ENCODE measurements at regions not wholly inside any gene's neighbourhood (a gene's known extent, or its start where the extent isn't known, plus 50 kb on each side); places are given as distances from the start of the nearest gene placed in this dataset.

DNA sequence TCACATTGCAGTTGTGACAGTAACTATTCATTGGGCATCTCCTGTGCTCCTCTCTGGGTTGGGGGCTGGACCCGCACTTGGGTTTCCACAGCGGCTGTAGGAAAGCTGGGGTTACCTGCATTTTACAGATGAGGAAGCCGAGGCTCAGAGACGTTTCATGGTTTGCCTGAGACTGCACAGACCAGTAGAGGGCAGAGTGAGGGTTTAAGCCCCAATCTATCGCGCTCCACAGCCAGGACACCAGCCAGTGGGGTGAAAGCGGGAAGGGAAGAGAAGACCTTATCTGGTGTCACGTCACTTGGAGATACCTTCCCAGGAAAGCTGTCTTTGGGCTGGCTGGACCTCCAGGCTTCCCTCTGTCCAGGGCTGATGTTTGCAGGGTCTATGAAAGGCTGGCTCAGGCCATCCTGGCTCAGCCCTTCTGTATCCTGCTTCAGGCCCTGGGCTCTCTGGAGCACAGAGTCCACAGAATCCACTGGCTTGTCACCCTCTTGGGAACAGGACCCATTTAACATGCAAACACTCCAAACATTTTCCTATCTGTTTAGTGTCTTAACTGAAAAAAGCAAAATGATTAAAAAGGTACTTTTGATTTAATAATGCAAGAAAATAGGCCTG lies 167.7 kb downstream of the EMX2 start:
- TF ChIP-seq POLR2A (IDR thresholded peaks at IDR 0.05): no peak
- TF ChIP-seq, protein P1, sequence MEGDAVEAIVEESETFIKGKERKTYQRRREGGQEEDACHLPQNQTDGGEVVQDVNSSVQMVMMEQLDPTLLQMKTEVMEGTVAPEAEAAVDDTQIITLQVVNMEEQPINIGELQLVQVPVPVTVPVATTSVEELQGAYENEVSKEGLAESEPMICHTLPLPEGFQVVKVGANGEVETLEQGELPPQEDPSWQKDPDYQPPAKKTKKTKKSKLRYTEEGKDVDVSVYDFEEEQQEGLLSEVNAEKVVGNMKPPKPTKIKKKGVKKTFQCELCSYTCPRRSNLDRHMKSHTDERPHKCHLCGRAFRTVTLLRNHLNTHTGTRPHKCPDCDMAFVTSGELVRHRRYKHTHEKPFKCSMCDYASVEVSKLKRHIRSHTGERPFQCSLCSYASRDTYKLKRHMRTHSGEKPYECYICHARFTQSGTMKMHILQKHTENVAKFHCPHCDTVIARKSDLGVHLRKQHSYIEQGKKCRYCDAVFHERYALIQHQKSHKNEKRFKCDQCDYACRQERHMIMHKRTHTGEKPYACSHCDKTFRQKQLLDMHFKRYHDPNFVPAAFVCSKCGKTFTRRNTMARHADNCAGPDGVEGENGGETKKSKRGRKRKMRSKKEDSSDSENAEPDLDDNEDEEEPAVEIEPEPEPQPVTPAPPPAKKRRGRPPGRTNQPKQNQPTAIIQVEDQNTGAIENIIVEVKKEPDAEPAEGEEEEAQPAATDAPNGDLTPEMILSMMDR (IDR thresholded peaks at IDR 0.05): peak in 1 of 6 experiments; percentile 8

Data from esophagus squamous epithelium (tissue), 4 donors.